Mucosa of rectum (tissue), 2 donors: ENCODE measurements at regions not wholly inside any gene's neighbourhood (a gene's known extent, or its start where the extent isn't known, plus 50 kb on each side); places are given as distances from the start of the nearest gene placed in this dataset.

Experiments
- H3K27ac ChIP-seq, 2 donors: one replicate each; pipeline ENCODE4 v1.7.0; 2013; ENCODE audit warnings: inconsistent platforms in 2 of 2, low read depth in 2 of 2, low read length in 2 of 2
- H3K27me3 ChIP-seq, 2 donors: one replicate each; pipeline ENCODE4 v1.7.0; 2013; ENCODE audit warnings: low read length in 2 of 2; ENCODE audit not compliant: control insufficient read depth in 2 of 2, insufficient read depth in 2 of 2
- H3K36me3 ChIP-seq, 2 donors: one replicate each; pipeline ENCODE4 v1.7.0; 2013; ENCODE audit warnings: low read length in 2 of 2; ENCODE audit not compliant: control insufficient read depth in 2 of 2, insufficient read depth in 2 of 2
- H3K4me1 ChIP-seq, 2 donors: one replicate each; pipeline ENCODE4 v1.7.0; 2013; ENCODE audit warnings: low read length in 2 of 2, mild to moderate bottlenecking in 1 of 2; ENCODE audit not compliant: control insufficient read depth in 2 of 2, insufficient read depth in 2 of 2
- H3K4me3 ChIP-seq, 2 donors: one replicate each; pipeline ENCODE4 v1.7.0; 2013; ENCODE audit warnings: low read length in 2 of 2
- H3K9ac ChIP-seq, 2 donors: one replicate each; pipeline ENCODE4 v1.7.0; 2013; ENCODE audit warnings: low read length in 2 of 2, low read depth in 1 of 2, mild to moderate bottlenecking in 1 of 2
- H3K9me3 ChIP-seq, 2 donors: one replicate each; pipeline ENCODE4 v1.7.0; 2013; ENCODE audit warnings: low read length in 2 of 2; ENCODE audit not compliant: control insufficient read depth in 2 of 2
- donor health status: healthy.
- donor health status: Normal muscosa, but diverticular disease.

GRCh38 chr7:124532166-124532565 is 233.4 kb downstream of the GPR37 start:
- no peak overlapping the region for H3K4me3 ChIP-seq
- no peaks in the 10 kb centered on the region for H3K9me3 ChIP-seq
- no peak overlapping the region for H3K27ac ChIP-seq
- H3K27me3 ChIP-seq, result no peaks in the 10 kb centered on the region
- H3K4me1 ChIP-seq, result no peaks in the 10 kb centered on the region
- H3K9ac ChIP-seq, result no peak overlapping the region
- H3K36me3 ChIP-seq, result no peaks in the 10 kb centered on the region

- no peaks in the 10 kb centered on the region for H3K36me3 ChIP-seq
- H3K27ac ChIP-seq, result no peak overlapping the region
- no peak overlapping the region for H3K4me3 ChIP-seq
- H3K9me3 ChIP-seq, result no peaks in the 10 kb centered on the region
- H3K9ac ChIP-seq, result no peak overlapping the region
- no peaks in the 10 kb centered on the region for H3K27me3 ChIP-seq
- H3K4me1 ChIP-seq, result no peaks in the 10 kb centered on the region
Observed at GRCh38 chr7:124516911-124517310, 248.7 kb downstream of the GPR37 start.

GRCh38 chr7:124515106-124515830 is 250.3 kb downstream of the GPR37 start:
- no peak overlapping the region for H3K4me3 ChIP-seq
- no peaks in the 10 kb centered on the region for H3K9me3 ChIP-seq
- H3K36me3 ChIP-seq, result no peaks in the 10 kb centered on the region
- no peaks in the 10 kb centered on the region for H3K4me1 ChIP-seq
- H3K9ac ChIP-seq, result no peak overlapping the region
- H3K27ac ChIP-seq, result no peak overlapping the region
- H3K27me3 ChIP-seq, result no peaks in the 10 kb centered on the region

GRCh38 chr7:124514471-124514870 is 251.1 kb downstream of the GPR37 start:
- H3K9me3 ChIP-seq, result no peaks in the 10 kb centered on the region
- no peak overlapping the region for H3K9ac ChIP-seq
- H3K36me3 ChIP-seq, result no peaks in the 10 kb centered on the region
- H3K4me3 ChIP-seq, result no peak overlapping the region
- H3K27me3 ChIP-seq, result no peaks in the 10 kb centered on the region
- no peak overlapping the region for H3K27ac ChIP-seq
- no peaks in the 10 kb centered on the region for H3K4me1 ChIP-seq

- no peak overlapping the region for H3K4me3 ChIP-seq
- no peak overlapping the region for H3K27ac ChIP-seq
- no peak overlapping the region for H3K9ac ChIP-seq
- no peaks in the 10 kb centered on the region for H3K36me3 ChIP-seq
- H3K4me1 ChIP-seq, result no peaks in the 10 kb centered on the region
- no peaks in the 10 kb centered on the region for H3K27me3 ChIP-seq
- H3K9me3 ChIP-seq, result no peaks in the 10 kb centered on the region
Observed at GRCh38 chr7:124497176-124497575, 268.4 kb downstream of the GPR37 start.

GRCh38 chr7:124489925-124490324 is 275.7 kb downstream of the GPR37 start:
- H3K9me3 ChIP-seq, result no peaks in the 10 kb centered on the region
- no peak overlapping the region for H3K4me3 ChIP-seq
- no peak overlapping the region for H3K9ac ChIP-seq

GRCh38 chr7:124489082-124489819 is 276.3 kb downstream of the GPR37 start:
- Histone ChIP-seq H3K27ac (no peak overlapping the region), H3K4me1 (no peaks in the 10 kb centered on the region), H3K4me3 (no peak overlapping the region), H3K36me3 (no peaks in the 10 kb centered on the region), H3K9me3 (no peaks in the 10 kb centered on the region), H3K27me3 (no peaks in the 10 kb centered on the region), H3K9ac (no peak overlapping the region)

More at GRCh38 chr7:124489925-124490324, 275.7 kb downstream of the GPR37 start:
- Histone ChIP-seq H3K27me3 (no peaks in the 10 kb centered on the region), H3K36me3 (no peaks in the 10 kb centered on the region), H3K4me1 (no peaks in the 10 kb centered on the region), H3K27ac (no peak overlapping the region)

- Histone ChIP-seq H3K9ac (no peak overlapping the region), H3K9me3 (no peaks in the 10 kb centered on the region), H3K36me3 (no peaks in the 10 kb centered on the region), H3K4me3 (no peak overlapping the region), H3K27me3 (no peaks in the 10 kb centered on the region), H3K27ac (no peak overlapping the region), H3K4me1 (no peaks in the 10 kb centered on the region)
Observed at GRCh38 chr7:124482229-124482628, 283.4 kb downstream of the GPR37 start.

GRCh38 chr7:124480821-124481290 is 284.7 kb downstream of the GPR37 start:
- Histone ChIP-seq H3K4me1 (no peaks in the 10 kb centered on the region), H3K9me3 (no peaks in the 10 kb centered on the region), H3K36me3 (no peaks in the 10 kb centered on the region), H3K27me3 (no peaks in the 10 kb centered on the region), H3K9ac (no peak overlapping the region), H3K27ac (no peak overlapping the region), H3K4me3 (no peak overlapping the region)

GRCh38 chr7:124480036-124480820 is 285.4 kb downstream of the GPR37 start:
- Histone ChIP-seq H3K4me3 (no peak overlapping the region), H3K36me3 (no peaks in the 10 kb centered on the region), H3K27ac (no peak overlapping the region), H3K27me3 (no peaks in the 10 kb centered on the region), H3K9me3 (no peaks in the 10 kb centered on the region), H3K4me1 (no peaks in the 10 kb centered on the region), H3K9ac (no peak overlapping the region)
